HL-60 (cell line): ENCODE measurements at regions not wholly inside any gene's neighbourhood (a gene's known extent, or its start where the extent isn't known, plus 50 kb on each side); places are given as distances from the start of the nearest gene placed in this dataset.

Experiments used
- DNase-seq, 2 experiments: peaks; one replicate each; pipeline ENCODE4 v3.0.0-alpha.2; 2010 to 2020; ENCODE audit warnings: low read depth in 1 of 2, low spot score in 1 of 2
- H3K27ac ChIP-seq: fragments of 250-450 bp; sonication (Bioruptor Pico); replicated peaks from 2 replicates; pipeline ENCODE4 v1.5.1; 2020; ENCODE audit warnings: mild to moderate bottlenecking, moderate library complexity
- H3K27me3 ChIP-seq: fragments of 250-450 bp; sonication (Bioruptor Pico); 2 replicates; pipeline ENCODE4 v1.5.1; 2021; ENCODE audit warnings: mild to moderate bottlenecking, moderate library complexity; ENCODE audit not compliant: insufficient read depth, poor library complexity, severe bottlenecking
- H3K4me3 ChIP-seq: replicated peaks from 2 replicates; pipeline ENCODE4 v1.5.1; 2011; ENCODE audit warnings: mild to moderate bottlenecking, control low read depth, low read length; ENCODE audit not compliant: insufficient read depth
- GABPA ChIP-seq: IDR thresholded peaks from 2 replicates; pipeline ENCODE4 v1.6.1; 2012; ENCODE audit warnings: low read depth
- POLR2AphosphoS5 ChIP-seq: IDR thresholded peaks from 2 replicates; pipeline ENCODE4 v1.6.1; 2012; ENCODE audit warnings: low read depth
- SPI1 ChIP-seq: IDR thresholded peaks from 2 replicates; pipeline ENCODE4 v1.6.1; 2012; ENCODE audit warnings: low read depth, mild to moderate bottlenecking, borderline replicate concordance
- TF ChIP-seq, protein P1 (sequence below): IDR thresholded peaks from 2 replicates; pipeline ENCODE4 v1.6.1; 2012; ENCODE audit warnings: low read depth; ENCODE audit not compliant: insufficient replicate concordance
- TF ChIP-seq, protein P2 (sequence below): IDR thresholded peaks from one replicate; pipeline ENCODE4 v1.5.1; 2011; ENCODE audit warnings: low read length, control low read depth, inconsistent platforms; ENCODE audit not compliant: insufficient read depth

DNA sequence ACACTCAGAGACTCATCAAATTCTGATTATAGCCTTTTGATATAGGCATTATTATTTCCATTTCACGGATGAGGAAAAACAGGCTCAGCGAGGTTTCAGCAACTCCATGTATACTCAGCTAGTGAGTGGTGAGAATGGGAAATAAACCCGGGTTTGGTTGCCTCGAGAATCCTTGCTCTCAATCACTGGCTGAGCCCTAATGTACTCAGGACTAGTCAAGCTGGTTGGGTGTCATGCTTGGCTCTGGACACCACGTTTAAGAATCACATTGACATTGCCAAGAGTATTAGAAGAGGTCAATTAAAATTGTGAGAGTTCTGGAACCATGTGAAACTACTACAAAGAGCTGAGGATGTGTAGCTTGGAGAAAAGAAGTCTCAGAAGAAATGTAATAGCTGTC is 444.5 kb downstream of the MFSD1 start:
- TF ChIP-seq, protein P1, sequence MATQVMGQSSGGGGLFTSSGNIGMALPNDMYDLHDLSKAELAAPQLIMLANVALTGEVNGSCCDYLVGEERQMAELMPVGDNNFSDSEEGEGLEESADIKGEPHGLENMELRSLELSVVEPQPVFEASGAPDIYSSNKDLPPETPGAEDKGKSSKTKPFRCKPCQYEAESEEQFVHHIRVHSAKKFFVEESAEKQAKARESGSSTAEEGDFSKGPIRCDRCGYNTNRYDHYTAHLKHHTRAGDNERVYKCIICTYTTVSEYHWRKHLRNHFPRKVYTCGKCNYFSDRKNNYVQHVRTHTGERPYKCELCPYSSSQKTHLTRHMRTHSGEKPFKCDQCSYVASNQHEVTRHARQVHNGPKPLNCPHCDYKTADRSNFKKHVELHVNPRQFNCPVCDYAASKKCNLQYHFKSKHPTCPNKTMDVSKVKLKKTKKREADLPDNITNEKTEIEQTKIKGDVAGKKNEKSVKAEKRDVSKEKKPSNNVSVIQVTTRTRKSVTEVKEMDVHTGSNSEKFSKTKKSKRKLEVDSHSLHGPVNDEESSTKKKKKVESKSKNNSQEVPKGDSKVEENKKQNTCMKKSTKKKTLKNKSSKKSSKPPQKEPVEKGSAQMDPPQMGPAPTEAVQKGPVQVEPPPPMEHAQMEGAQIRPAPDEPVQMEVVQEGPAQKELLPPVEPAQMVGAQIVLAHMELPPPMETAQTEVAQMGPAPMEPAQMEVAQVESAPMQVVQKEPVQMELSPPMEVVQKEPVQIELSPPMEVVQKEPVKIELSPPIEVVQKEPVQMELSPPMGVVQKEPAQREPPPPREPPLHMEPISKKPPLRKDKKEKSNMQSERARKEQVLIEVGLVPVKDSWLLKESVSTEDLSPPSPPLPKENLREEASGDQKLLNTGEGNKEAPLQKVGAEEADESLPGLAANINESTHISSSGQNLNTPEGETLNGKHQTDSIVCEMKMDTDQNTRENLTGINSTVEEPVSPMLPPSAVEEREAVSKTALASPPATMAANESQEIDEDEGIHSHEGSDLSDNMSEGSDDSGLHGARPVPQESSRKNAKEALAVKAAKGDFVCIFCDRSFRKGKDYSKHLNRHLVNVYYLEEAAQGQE, result no peak
- TF ChIP-seq, protein P2, sequence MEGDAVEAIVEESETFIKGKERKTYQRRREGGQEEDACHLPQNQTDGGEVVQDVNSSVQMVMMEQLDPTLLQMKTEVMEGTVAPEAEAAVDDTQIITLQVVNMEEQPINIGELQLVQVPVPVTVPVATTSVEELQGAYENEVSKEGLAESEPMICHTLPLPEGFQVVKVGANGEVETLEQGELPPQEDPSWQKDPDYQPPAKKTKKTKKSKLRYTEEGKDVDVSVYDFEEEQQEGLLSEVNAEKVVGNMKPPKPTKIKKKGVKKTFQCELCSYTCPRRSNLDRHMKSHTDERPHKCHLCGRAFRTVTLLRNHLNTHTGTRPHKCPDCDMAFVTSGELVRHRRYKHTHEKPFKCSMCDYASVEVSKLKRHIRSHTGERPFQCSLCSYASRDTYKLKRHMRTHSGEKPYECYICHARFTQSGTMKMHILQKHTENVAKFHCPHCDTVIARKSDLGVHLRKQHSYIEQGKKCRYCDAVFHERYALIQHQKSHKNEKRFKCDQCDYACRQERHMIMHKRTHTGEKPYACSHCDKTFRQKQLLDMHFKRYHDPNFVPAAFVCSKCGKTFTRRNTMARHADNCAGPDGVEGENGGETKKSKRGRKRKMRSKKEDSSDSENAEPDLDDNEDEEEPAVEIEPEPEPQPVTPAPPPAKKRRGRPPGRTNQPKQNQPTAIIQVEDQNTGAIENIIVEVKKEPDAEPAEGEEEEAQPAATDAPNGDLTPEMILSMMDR, result no peak
- TF ChIP-seq SPI1, result no peak
- TF ChIP-seq GABPA, result no peak
- TF ChIP-seq POLR2AphosphoS5, result no peak
- H3K27ac ChIP-seq, result no peak overlapping the region
- H3K27me3 ChIP-seq, result no peaks in the 10 kb centered on the region
- H3K4me3 ChIP-seq, result no peak overlapping the region
- DNase-seq, result no peak

DNA sequence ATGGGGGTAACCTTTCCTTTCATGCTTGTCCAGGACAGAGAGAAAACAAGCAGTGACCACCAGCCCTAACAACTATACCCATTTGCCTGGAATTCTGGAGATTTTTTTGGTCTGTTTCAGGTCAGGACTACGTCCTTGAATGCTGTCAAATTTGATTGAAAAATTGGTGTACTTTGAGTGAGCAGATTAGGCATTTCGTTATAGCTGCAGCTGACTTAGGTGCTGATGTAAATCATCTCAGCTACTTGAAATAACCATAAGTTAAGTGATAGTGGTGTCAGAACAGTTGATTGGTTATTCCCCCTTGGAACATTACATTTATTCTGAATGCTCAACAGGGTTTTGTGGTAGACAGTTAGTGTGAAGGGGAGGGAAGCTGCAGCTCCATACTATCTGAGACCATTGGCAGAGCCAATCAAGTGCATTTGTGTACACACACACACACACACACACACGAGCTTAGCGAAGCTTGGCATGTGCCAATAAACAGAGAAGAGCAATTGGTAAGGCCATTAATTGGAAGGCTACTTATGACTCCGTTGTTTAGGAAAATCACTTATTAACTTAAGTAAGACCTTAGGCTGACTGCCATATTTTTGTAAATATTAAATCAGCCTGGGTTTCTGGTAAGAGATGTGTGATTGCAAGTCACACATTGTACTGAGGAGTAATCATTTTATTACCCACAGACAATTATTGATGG is 447.8 kb downstream of the MFSD1 start:
- Histone ChIP-seq H3K4me3 (no peak overlapping the region), H3K27ac (no peak overlapping the region), H3K27me3 (no peaks in the 10 kb centered on the region)
- DNase-seq, result no peak
- TF ChIP-seq POLR2AphosphoS5 (no peak), SPI1 (no peak), GABPA (no peak)
- TF ChIP-seq, protein P1, result no peak
- TF ChIP-seq, protein P2, result no peak

DNA sequence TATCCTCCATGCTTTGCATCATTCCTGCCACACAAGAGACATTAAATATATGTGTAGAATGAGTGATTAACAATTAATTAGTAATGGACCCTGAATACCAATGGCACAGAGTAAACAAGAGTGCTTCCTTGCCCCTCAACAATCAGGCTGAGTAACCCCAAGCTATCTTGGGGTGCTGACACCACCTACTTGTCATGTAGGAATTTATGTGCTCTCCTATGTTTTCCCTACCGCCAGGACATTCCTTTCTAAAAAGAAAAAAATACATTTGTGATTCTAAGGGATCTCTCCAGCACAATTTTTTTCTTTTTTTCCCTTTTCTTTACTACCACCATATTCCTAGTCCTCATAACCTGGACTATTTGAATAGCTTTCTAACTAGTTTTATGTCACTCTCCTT is 449.1 kb downstream of the MFSD1 start:
- TF ChIP-seq, protein P1, result no peak
- TF ChIP-seq POLR2AphosphoS5 (no peak), GABPA (no peak), SPI1 (no peak)
- TF ChIP-seq, protein P2, result no peak
- DNase-seq, result no peak
- Histone ChIP-seq H3K27ac (no peak overlapping the region), H3K27me3 (no peaks in the 10 kb centered on the region), H3K4me3 (no peak overlapping the region)
